MM.1S (cell line): ENCODE measurements at regions not wholly inside any gene's neighbourhood (a gene's known extent, or its start where the extent isn't known, plus 50 kb on each side); places are given as distances from the start of the nearest gene placed in this dataset.
"Not testable (repeated sequence)": the region's sequence is repeated elsewhere in the genome, so short reads cannot be mapped to it uniquely, and the experiment has no call there.

ENCODE experiments used
- DNase-seq: peaks from one replicate; pipeline ENCODE4 v3.0.0-alpha.2; 2015
- H2AFZ ChIP-seq: fragments of 300-600 bp; sonication (generic); 2 replicates; pipeline ENCODE4 v1.6.0; 2016; ENCODE audit warnings: antibody characterized with exemption, low read length
- H3F3A ChIP-seq: fragments of 300-600 bp; sonication (generic); 2 replicates; pipeline ENCODE4 v1.6.1; 2016; ENCODE audit warnings: mild to moderate bottlenecking, antibody characterized with exemption, low read length, moderate library complexity, mixed read lengths; ENCODE audit not compliant: insufficient read depth
- H3K27ac ChIP-seq: fragments of 300-600 bp; sonication (generic); 2 replicates; pipeline ENCODE4 v1.5.1; 2016; ENCODE audit warnings: mild to moderate bottlenecking, low read length
- H3K27me3 ChIP-seq: fragments of 300-600 bp; sonication (generic); replicated peaks from 2 replicates; pipeline ENCODE4 v1.6.0; 2016; ENCODE audit warnings: low read length; ENCODE audit not compliant: insufficient read depth
- H3K36me3 ChIP-seq: fragments of 300-600 bp; sonication (generic); replicated peaks from 2 replicates; pipeline ENCODE4 v1.6.1; 2016; ENCODE audit warnings: mild to moderate bottlenecking, low read length, mixed read lengths; ENCODE audit not compliant: insufficient read depth
- H3K4me1 ChIP-seq: fragments of 300-600 bp; sonication (generic); 2 replicates; pipeline ENCODE4 v1.6.1; 2016; ENCODE audit warnings: low read length, mixed read lengths
- H3K4me2 ChIP-seq: fragments of 300-600 bp; sonication (generic); 2 replicates; pipeline ENCODE4 v1.6.0; 2016; ENCODE audit warnings: low read depth, low read length
- H3K4me3 ChIP-seq: fragments of 300-600 bp; sonication (generic); 2 replicates; pipeline ENCODE4 v1.5.1; 2016; ENCODE audit warnings: low read length, mixed read lengths
- H3K79me2 ChIP-seq: fragments of 300-600 bp; sonication (generic); 2 replicates; pipeline ENCODE4 v1.6.1; 2016; ENCODE audit warnings: mixed run types, low read length, mixed read lengths
- H3K9ac ChIP-seq: fragments of 300-600 bp; sonication (generic); 2 replicates; pipeline ENCODE4 v1.6.1; 2016; ENCODE audit warnings: low read length, mixed read lengths
- H3K9me2 ChIP-seq: fragments of 300-600 bp; sonication (generic); replicated peaks from 2 replicates; pipeline ENCODE4 v1.6.1; 2016; ENCODE audit warnings: mild to moderate bottlenecking, low read length, mixed read lengths; ENCODE audit not compliant: insufficient read depth
- H3K9me3 ChIP-seq: fragments of 300-600 bp; sonication (generic); replicated peaks from 2 replicates; pipeline ENCODE4 v1.6.1; 2016; ENCODE audit warnings: mild to moderate bottlenecking, low read length, mixed read lengths; ENCODE audit not compliant: insufficient read depth
- H4K20me1 ChIP-seq: fragments of 300-600 bp; sonication (generic); 2 replicates; pipeline ENCODE4 v1.6.1; 2016; ENCODE audit warnings: mild to moderate bottlenecking, low read length, moderate library complexity, mixed read lengths; ENCODE audit not compliant: insufficient read depth
- EZH2 ChIP-seq: fragments of 300-600 bp; sonication (generic); optimal IDR thresholded peaks from 2 replicates; pipeline ENCODE3; 2017; ENCODE audit warnings: low read depth, mild to moderate bottlenecking, antibody characterized with exemption, low read length, mixed read lengths
- EZH2phosphoT487 ChIP-seq: fragments of 300-600 bp; sonication (generic); IDR thresholded peaks from 2 replicates; pipeline ENCODE4 v1.6.1; 2018; ENCODE audit warnings: antibody characterized with exemption, low read length
- TF ChIP-seq, protein P1 (sequence below): fragments of 300-600 bp; sonication (generic); IDR thresholded peaks from 2 replicates; pipeline ENCODE4 v1.5.1; 2016; ENCODE audit warnings: antibody characterized with exemption, low read length, mixed read lengths

DNA sequence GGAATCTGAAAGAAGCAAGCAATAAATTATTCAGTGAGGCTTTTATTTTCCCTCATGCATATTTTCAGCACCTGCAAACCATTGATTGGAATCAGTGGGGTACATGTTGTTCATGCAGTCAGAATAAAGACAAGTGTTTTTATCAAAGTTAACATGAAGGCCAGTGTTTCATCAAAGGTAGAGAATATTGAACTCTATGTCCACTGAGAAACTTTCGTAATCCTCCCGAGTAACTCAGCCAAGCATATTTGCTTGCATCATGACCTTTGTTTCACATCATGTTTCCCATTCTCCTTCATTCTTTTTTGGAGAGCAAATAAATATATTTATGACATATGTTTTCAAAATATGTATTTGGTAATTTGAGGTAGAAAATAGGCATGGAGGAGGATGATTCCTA, 663.1 kb downstream of the SH2D4B start:
- Histone ChIP-seq H3K4me1 (no peaks in the 10 kb centered on the region), H3K9me3 (no peaks in the 10 kb centered on the region), H3K79me2 (no peaks in the 10 kb centered on the region), H3K27ac (no peak overlapping the region), H3K9me2 (no peaks in the 10 kb centered on the region), H3K9ac (no peak overlapping the region), H3K4me3 (no peak overlapping the region), H3K36me3 (no peaks in the 10 kb centered on the region), H3F3A (no peaks in the 10 kb centered on the region), H4K20me1 (no peaks in the 10 kb centered on the region), H3K4me2 (no peak overlapping the region), H2AFZ (no peak overlapping the region), H3K27me3 (no peaks in the 10 kb centered on the region)
- TF ChIP-seq EZH2phosphoT487: no peak
- TF ChIP-seq, protein P1, sequence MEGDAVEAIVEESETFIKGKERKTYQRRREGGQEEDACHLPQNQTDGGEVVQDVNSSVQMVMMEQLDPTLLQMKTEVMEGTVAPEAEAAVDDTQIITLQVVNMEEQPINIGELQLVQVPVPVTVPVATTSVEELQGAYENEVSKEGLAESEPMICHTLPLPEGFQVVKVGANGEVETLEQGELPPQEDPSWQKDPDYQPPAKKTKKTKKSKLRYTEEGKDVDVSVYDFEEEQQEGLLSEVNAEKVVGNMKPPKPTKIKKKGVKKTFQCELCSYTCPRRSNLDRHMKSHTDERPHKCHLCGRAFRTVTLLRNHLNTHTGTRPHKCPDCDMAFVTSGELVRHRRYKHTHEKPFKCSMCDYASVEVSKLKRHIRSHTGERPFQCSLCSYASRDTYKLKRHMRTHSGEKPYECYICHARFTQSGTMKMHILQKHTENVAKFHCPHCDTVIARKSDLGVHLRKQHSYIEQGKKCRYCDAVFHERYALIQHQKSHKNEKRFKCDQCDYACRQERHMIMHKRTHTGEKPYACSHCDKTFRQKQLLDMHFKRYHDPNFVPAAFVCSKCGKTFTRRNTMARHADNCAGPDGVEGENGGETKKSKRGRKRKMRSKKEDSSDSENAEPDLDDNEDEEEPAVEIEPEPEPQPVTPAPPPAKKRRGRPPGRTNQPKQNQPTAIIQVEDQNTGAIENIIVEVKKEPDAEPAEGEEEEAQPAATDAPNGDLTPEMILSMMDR: no peak
- no peak for TF ChIP-seq EZH2
- no peak for DNase-seq

DNA sequence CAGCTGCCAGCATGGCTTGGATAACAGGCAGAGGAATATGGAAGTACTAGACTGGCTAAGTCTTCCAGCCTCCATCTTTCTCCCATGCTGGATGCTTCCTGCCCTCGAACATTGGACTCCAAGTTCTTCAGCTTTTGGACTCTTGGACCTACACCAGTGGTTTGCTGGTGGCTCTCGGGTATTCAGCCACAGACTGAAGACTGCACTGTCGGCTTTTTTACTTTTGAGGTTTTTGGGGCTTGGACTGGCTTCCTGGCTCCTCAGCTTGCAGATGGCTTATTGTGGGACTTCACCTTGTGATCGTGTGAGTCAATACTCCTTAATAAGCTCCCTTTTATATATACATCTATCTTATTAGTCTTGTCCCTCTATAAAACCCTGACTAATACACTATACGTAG, 667.6 kb upstream of the NRG3 start:
- H3K36me3 ChIP-seq, H3K9ac ChIP-seq, H4K20me1 ChIP-seq, H3K9me2 ChIP-seq, H3K27ac ChIP-seq, H3K27me3 ChIP-seq, H3F3A ChIP-seq, H3K79me2 ChIP-seq, H2AFZ ChIP-seq, H3K4me3 ChIP-seq, H3K9me3 ChIP-seq: not testable (repeated sequence)
- peak overlapping the region; percentile 36; the same call in 1 of the 2 replicates for H3K4me2 ChIP-seq
- peak; percentile 77 for DNase-seq
- H3K4me1 ChIP-seq: peaks cover 13% of the 10 kb centered on the region

DNA sequence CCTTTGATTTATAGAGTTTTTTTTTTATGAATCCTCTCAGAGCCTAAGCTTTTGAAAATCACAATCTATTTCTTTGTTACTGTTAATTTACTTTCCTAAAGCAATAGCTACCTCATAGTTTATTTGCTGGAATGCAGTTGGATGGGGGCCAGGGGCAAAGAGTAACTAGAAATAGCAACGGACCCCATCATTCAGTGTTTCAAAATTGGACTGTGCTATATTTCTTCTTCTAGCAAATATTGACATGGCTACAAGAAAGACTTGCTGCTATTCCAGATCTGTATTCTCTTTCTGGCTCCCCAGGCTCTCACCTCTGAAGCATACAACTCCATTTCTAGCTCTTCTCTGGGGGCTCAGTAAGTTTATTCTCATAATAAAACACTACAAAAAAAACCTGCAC, 661.6 kb upstream of the NRG3 start:
- no peaks in the 10 kb centered on the region for H3F3A ChIP-seq
- no peak overlapping the region for H3K4me2 ChIP-seq
- no peak overlapping the region for H3K4me3 ChIP-seq
- no peak overlapping the region for H2AFZ ChIP-seq
- H4K20me1 ChIP-seq: no peaks in the 10 kb centered on the region
- H3K79me2 ChIP-seq: no peaks in the 10 kb centered on the region
- no peak for TF ChIP-seq EZH2
- TF ChIP-seq, protein P1: no peak
- TF ChIP-seq EZH2phosphoT487: no peak
- no peak overlapping the region for H3K9ac ChIP-seq
- no peaks in the 10 kb centered on the region for H3K9me3 ChIP-seq
- no peak overlapping the region for H3K27ac ChIP-seq
- no peaks in the 10 kb centered on the region for H3K9me2 ChIP-seq
- no peaks in the 10 kb centered on the region for H3K36me3 ChIP-seq
- H3K27me3 ChIP-seq: no peaks in the 10 kb centered on the region
- peaks cover 1% of the 10 kb centered on the region for H3K4me1 ChIP-seq
- DNase-seq: no peak

DNA sequence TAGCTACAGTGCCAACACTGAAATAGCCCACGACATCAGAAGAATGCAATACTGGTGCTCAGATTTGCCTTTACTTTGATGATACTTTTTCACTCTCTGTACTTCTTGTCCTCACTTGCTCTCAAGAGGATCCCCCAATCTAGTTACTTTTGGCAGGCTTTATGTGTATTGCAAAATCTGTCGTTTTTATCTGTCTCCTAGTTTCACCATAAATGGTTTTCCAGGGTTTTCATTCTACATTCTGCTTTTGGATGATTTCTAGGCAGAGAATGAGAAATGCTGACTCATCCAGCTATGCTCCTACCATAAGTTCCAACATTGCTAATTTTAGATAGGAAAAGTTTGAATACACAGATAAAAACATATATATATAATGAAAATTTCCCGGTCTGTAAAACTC, 659.5 kb upstream of the NRG3 start:
- peaks cover 5% of the 10 kb centered on the region; the same call in 1 of the 2 replicates for H3F3A ChIP-seq
- no peak overlapping the region for H3K9ac ChIP-seq
- TF ChIP-seq, protein P1: no peak
- no peak for TF ChIP-seq EZH2
- no peak for TF ChIP-seq EZH2phosphoT487
- no peaks in the 10 kb centered on the region for H3K36me3 ChIP-seq
- H3K9me3 ChIP-seq: no peaks in the 10 kb centered on the region
- no peaks in the 10 kb centered on the region for H3K9me2 ChIP-seq
- H3K4me2 ChIP-seq: no peak overlapping the region
- no peaks in the 10 kb centered on the region for H3K79me2 ChIP-seq
- H3K4me3 ChIP-seq: no peak overlapping the region
- H2AFZ ChIP-seq: no peak overlapping the region
- DNase-seq: no peak
- H3K27ac ChIP-seq: no peak overlapping the region
- no peaks in the 10 kb centered on the region for H3K27me3 ChIP-seq
- no peaks in the 10 kb centered on the region for H4K20me1 ChIP-seq
- H3K4me1 ChIP-seq: peaks cover 14% of the 10 kb centered on the region
